ENCODE measurements at regions not wholly inside any gene's neighbourhood (a gene's known extent, or its start where the extent isn't known, plus 50 kb on each side); places are given as distances from the start of the nearest gene placed in this dataset.

DNA sequence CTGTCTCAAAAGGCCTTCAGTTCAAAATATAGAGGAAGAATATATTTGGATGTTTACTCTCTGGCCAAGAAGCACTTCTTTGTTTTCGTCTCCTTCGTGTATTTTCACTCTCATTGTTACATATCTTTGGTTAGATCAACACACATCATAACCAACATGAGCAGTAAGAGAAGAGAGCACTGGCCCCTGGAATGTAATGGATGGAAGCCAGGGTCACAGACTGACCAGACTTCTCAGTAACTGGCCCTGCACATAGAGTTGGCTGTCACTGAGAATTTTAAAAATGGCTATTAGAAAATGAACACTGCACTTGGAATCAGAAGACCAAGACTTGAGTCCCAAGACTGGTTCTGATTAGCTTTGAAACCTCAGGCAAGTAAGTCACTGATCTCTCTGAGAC is 215.9 kb upstream of the RRP15 start:
- 22 to 25% methylated on average over 2 of the region's 2 CpGs for WGBS, 2 donors (ENCODE audit: low coverage in 1 of 2)
- Histone ChIP-seq H3K4me3 (no peak overlapping the region), H3K27me3 (no peaks in the 10 kb centered on the region), H3K4me1 (no peaks in the 10 kb centered on the region), H3K27ac (no peak overlapping the region), H3K9me3 (no peaks in the 10 kb centered on the region), H3K36me3 (no peaks in the 10 kb centered on the region)
- intact Hi-C loops (cut with DNase I; ENCODE audit: low total_unique reads) (no loop called here), in situ Hi-C loops (cut with MboI; ENCODE audit: low pct_ligation_motif_present in 1 of 4, low pct_unique_long_range_greater_than_20kb in 1 of 4, low sequenced_read_pairs in 3 of 4) (no loop called here)
- TF ChIP-seq POLR2AphosphoS5 (IDR thresholded peaks at IDR 0.05) (no peak), POLR2A (IDR thresholded peaks at IDR 0.05) (no peak), EP300 (IDR thresholded peaks at IDR 0.05; ENCODE audit: low read depth) (no peak)
- TF ChIP-seq, protein P1, sequence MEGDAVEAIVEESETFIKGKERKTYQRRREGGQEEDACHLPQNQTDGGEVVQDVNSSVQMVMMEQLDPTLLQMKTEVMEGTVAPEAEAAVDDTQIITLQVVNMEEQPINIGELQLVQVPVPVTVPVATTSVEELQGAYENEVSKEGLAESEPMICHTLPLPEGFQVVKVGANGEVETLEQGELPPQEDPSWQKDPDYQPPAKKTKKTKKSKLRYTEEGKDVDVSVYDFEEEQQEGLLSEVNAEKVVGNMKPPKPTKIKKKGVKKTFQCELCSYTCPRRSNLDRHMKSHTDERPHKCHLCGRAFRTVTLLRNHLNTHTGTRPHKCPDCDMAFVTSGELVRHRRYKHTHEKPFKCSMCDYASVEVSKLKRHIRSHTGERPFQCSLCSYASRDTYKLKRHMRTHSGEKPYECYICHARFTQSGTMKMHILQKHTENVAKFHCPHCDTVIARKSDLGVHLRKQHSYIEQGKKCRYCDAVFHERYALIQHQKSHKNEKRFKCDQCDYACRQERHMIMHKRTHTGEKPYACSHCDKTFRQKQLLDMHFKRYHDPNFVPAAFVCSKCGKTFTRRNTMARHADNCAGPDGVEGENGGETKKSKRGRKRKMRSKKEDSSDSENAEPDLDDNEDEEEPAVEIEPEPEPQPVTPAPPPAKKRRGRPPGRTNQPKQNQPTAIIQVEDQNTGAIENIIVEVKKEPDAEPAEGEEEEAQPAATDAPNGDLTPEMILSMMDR (IDR thresholded peaks at IDR 0.05) = no peak
- DNase-seq = no peak

DNA sequence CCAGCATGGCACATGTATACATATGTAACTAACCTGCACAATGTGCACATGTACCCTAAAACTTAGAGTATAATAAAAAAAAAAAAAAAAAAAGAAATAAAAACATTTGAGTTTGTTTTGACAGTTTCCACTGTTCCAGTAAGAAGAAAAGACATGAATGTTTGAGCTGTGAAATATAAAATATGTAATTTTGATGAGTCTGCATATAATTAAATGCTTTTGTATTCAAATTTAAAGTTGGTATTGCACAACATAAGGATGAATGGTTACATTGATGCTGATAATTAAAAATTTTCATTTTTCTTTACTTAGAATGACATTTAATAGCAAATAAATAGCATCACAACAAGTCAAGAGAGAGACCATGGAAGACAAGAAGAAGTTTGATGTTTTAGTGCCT is 212.0 kb upstream of the RRP15 start:
- in situ Hi-C loops (cut with MboI; ENCODE audit: low pct_ligation_motif_present in 1 of 4, low pct_unique_long_range_greater_than_20kb in 1 of 4, low sequenced_read_pairs in 3 of 4) = no loop called here
- no peak for TF ChIP-seq POLR2A (IDR thresholded peaks at IDR 0.05)
- TF ChIP-seq POLR2AphosphoS5 (IDR thresholded peaks at IDR 0.05) = no peak
- TF ChIP-seq, protein P1 (IDR thresholded peaks at IDR 0.05) = no peak
- no peak for TF ChIP-seq EP300 (IDR thresholded peaks at IDR 0.05; ENCODE audit: low read depth)

DNA sequence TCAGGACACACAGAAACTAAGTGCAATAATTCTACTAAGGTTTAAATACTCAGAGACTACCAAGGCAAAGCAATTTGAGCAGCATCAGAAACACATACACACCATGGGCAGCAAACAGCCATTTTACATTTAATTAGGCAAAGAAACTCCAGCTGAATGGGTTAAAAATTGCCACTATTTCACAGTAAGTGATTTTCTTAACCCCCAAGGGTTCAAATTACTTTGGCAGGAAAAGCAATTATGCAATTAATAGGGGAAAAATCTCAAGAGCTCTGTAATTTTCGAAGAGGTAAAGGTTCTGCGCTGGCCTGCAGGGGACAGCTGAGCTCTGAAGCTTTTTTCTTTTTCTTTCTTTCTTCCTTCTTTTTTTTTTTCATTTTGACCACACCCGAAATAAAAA is 206.2 kb upstream of the RRP15 start:
- Histone ChIP-seq H3K27me3 (no peaks in the 10 kb centered on the region), H3K9me3 (no peaks in the 10 kb centered on the region), H3K4me3 (no peak overlapping the region), H3K27ac (no peak overlapping the region), H3K4me1 (no peaks in the 10 kb centered on the region), H3K36me3 (no peaks in the 10 kb centered on the region)
- no peak for DNase-seq
- in situ Hi-C loops (cut with MboI; ENCODE audit: low pct_ligation_motif_present in 1 of 4, low pct_unique_long_range_greater_than_20kb in 1 of 4, low sequenced_read_pairs in 3 of 4) (no loop called here), intact Hi-C loops (cut with DNase I; ENCODE audit: low total_unique reads) (no loop called here)
- WGBS, 2 donors (ENCODE audit: low coverage in 1 of 2) = 61 to 75% methylated on average over 3 of the region's 3 CpGs
- TF ChIP-seq POLR2A (IDR thresholded peaks at IDR 0.05) (no peak), POLR2AphosphoS5 (IDR thresholded peaks at IDR 0.05) (no peak), EP300 (IDR thresholded peaks at IDR 0.05; ENCODE audit: low read depth) (no peak)
- TF ChIP-seq, protein P1 (IDR thresholded peaks at IDR 0.05) = no peak

More for the DNA sequence above, 212.0 kb upstream of the RRP15 start:
- no peaks in the 10 kb centered on the region for H3K4me1 ChIP-seq
- no peaks in the 10 kb centered on the region for H3K27me3 ChIP-seq
- no peaks in the 10 kb centered on the region for H3K9me3 ChIP-seq
- intact Hi-C loops (cut with DNase I; ENCODE audit: low total_unique reads) = no loop called here
- no peaks in the 10 kb centered on the region for H3K36me3 ChIP-seq
- H3K27ac ChIP-seq = no peak overlapping the region
- no peak overlapping the region for H3K4me3 ChIP-seq
- no peak for DNase-seq

- Histone ChIP-seq H3K9me3 (no peaks in the 10 kb centered on the region), H3K4me3 (no peak overlapping the region), H3K27ac (no peak overlapping the region), H3K4me1 (no peaks in the 10 kb centered on the region), H3K36me3 (no peaks in the 10 kb centered on the region), H3K27me3 (no peaks in the 10 kb centered on the region)
- in situ Hi-C loops (cut with MboI; ENCODE audit: low pct_ligation_motif_present in 1 of 4, low pct_unique_long_range_greater_than_20kb in 1 of 4, low sequenced_read_pairs in 3 of 4) (no loop called here), intact Hi-C loops (cut with DNase I; ENCODE audit: low total_unique reads) (no loop called here)
- TF ChIP-seq EP300 (IDR thresholded peaks at IDR 0.05; ENCODE audit: low read depth) (no peak), POLR2AphosphoS5 (IDR thresholded peaks at IDR 0.05) (no peak), POLR2A (IDR thresholded peaks at IDR 0.05) (no peak)
- TF ChIP-seq, protein P1 (IDR thresholded peaks at IDR 0.05) = no peak
- WGBS, 2 donors (ENCODE audit: low coverage in 1 of 2) = 65% methylated on average over 4 of the region's 4 CpGs
- DNase-seq = no peak
Measured at GRCh38 chr1:218079347-218079746, 205.7 kb upstream of the RRP15 start.
